Endodermal cell (in vitro differentiated cells): ENCODE measurements at regions not wholly inside any gene's neighbourhood (a gene's known extent, or its start where the extent isn't known, plus 50 kb on each side); places are given as distances from the start of the nearest gene placed in this dataset.

Source experiments
- DNase-seq: peaks from one replicate; pipeline ENCODE4 v3.0.0-alpha.2; 2017
- H3K27ac ChIP-seq: 2 replicates; pipeline ENCODE4 v1.5.1; 2013; ENCODE audit warnings: mild to moderate bottlenecking, low read depth, low read length, moderate library complexity
- H3K27me3 ChIP-seq: 2 replicates; pipeline ENCODE4 v1.6.1; 2013; ENCODE audit warnings: mild to moderate bottlenecking, low read length, moderate library complexity; ENCODE audit not compliant: insufficient read depth, control insufficient read depth, poor library complexity, severe bottlenecking
- H3K36me3 ChIP-seq: 2 replicates; pipeline ENCODE4 v1.7.0; 2013; ENCODE audit warnings: mild to moderate bottlenecking, low read length, moderate library complexity; ENCODE audit not compliant: control insufficient read depth, insufficient read depth
- H3K4me1 ChIP-seq: one replicate; pipeline ENCODE4 v1.7.0; 2013; ENCODE audit warnings: low read length; ENCODE audit not compliant: control insufficient read depth, insufficient read depth
- H3K4me3 ChIP-seq: 2 replicates; pipeline ENCODE4 v1.5.1; 2013; ENCODE audit warnings: mild to moderate bottlenecking, low read length, moderate library complexity
- H3K9ac ChIP-seq: 2 replicates; pipeline ENCODE4 v1.6.1; 2013; ENCODE audit warnings: mild to moderate bottlenecking, low read length, moderate library complexity; ENCODE audit not compliant: poor library complexity, severe bottlenecking; ENCODE audit errors: extremely low read depth
- H3K9me3 ChIP-seq: 2 replicates; pipeline ENCODE4 v1.6.1; 2013; ENCODE audit warnings: mild to moderate bottlenecking, low read length, moderate library complexity; ENCODE audit not compliant: control insufficient read depth
- H3K27ac Mint-ChIP-seq: 2 replicates; pipeline ENCODE4 v1.8.0; 2020; ENCODE audit warnings: mixed read lengths
- H3K27me3 Mint-ChIP-seq: 2 replicates; pipeline ENCODE4 v1.8.0; 2021; ENCODE audit warnings: mild to moderate bottlenecking, mixed read lengths; ENCODE audit not compliant: insufficient read depth
- H3K36me3 Mint-ChIP-seq: 2 replicates; pipeline ENCODE4 v1.8.0; 2020; ENCODE audit warnings: low read depth, mixed read lengths
- H3K4me1 Mint-ChIP-seq: 2 replicates; pipeline ENCODE4 v1.8.0; 2020; ENCODE audit warnings: mixed read lengths
- H3K4me3 Mint-ChIP-seq: 2 replicates; pipeline ENCODE4 v1.8.0; 2020; ENCODE audit warnings: mild to moderate bottlenecking, moderate library complexity, mixed read lengths
- H3K9me3 Mint-ChIP-seq: 2 replicates; pipeline ENCODE4 v1.8.0; 2020; ENCODE audit warnings: mild to moderate bottlenecking, mixed read lengths
- CTCF ChIP-seq: fragments of 200-600 bp; sonication (generic); conservative IDR thresholded peaks from 2 replicates; pipeline ENCODE4 v1.5.0; 2021; ENCODE audit warnings: antibody characterized with exemption, mild to moderate bottlenecking
- WGBS, 2 experiments: methylation state at CpG; one replicate each; pipeline versions ENCODE4 v1.1.5 to v1.1.7; 2013; ENCODE audit warnings: missing lambda C conversion rate in 2 of 2, mixed read lengths in 1 of 2; ENCODE audit not compliant: insufficient coverage in 1 of 2, insufficient read length in 1 of 2; 5-methylcytosine and 5-hydroxymethylcytosine counted together

- Histone ChIP-seq H3K4me1 (no peaks in the 10 kb centered on the region), H3K9me3 (no peaks in the 10 kb centered on the region), H3K27ac (no peak overlapping the region), H3K36me3 (no peaks in the 10 kb centered on the region), H3K9ac (no peak overlapping the region), H3K27me3 (peaks cover 97% of the 10 kb centered on the region), H3K4me3 (no peak overlapping the region)
- no peaks in the 10 kb centered on the region for H3K4me1 Mint-ChIP-seq
- peaks cover 100% of the 10 kb centered on the region for H3K27me3 Mint-ChIP-seq
- no peaks in the 10 kb centered on the region for H3K9me3 Mint-ChIP-seq
- DNase-seq: no peak
- no peak overlapping the region for H3K4me3 Mint-ChIP-seq
- H3K27ac Mint-ChIP-seq: no peak overlapping the region
- no peaks in the 10 kb centered on the region for H3K36me3 Mint-ChIP-seq
- TF ChIP-seq CTCF: no peak
- 46% methylated on average over 4 of the region's 4 CpGs; no CpG with 5 or more reads in 1 of the 2 experiments for WGBS, 2 experiments
Measured at GRCh38 chr22:22084089-22084711, 101.6 kb upstream of the TOP3B start.

DNA sequence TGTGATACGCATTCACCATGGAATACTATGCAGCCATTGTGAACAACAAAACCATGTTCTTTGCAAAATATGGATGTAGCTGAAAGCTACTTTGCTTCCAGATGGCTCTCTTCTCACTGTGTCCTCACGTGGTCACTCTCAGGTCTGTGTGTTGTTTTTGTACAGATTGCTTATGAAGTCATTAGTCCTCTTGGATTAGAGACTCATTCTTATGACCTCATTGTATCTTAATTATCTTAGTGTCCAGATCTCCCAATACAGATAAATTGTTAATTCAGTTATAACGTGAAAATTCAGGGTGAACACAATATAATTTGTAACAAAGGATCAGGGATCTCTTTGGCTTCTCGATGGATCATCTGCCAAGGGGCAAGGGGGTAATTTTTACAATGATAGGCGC lies 100.4 kb upstream of the TOP3B start:
- 74 to 79% methylated on average over 5 of the region's 5 CpGs for WGBS, 2 experiments
- Mint-ChIP-seq H3K4me3 (no peak overlapping the region), H3K27me3 (peaks cover 99% of the 10 kb centered on the region), H3K36me3 (no peaks in the 10 kb centered on the region), H3K27ac (no peak overlapping the region), H3K9me3 (no peaks in the 10 kb centered on the region), H3K4me1 (no peaks in the 10 kb centered on the region)
- TF ChIP-seq CTCF: no peak
- no peak for DNase-seq
- Histone ChIP-seq H3K9ac (no peak overlapping the region), H3K36me3 (no peaks in the 10 kb centered on the region), H3K9me3 (no peaks in the 10 kb centered on the region), H3K27me3 (peaks cover 89% of the 10 kb centered on the region), H3K4me3 (no peak overlapping the region), H3K4me1 (no peaks in the 10 kb centered on the region), H3K27ac (no peak overlapping the region)

DNA sequence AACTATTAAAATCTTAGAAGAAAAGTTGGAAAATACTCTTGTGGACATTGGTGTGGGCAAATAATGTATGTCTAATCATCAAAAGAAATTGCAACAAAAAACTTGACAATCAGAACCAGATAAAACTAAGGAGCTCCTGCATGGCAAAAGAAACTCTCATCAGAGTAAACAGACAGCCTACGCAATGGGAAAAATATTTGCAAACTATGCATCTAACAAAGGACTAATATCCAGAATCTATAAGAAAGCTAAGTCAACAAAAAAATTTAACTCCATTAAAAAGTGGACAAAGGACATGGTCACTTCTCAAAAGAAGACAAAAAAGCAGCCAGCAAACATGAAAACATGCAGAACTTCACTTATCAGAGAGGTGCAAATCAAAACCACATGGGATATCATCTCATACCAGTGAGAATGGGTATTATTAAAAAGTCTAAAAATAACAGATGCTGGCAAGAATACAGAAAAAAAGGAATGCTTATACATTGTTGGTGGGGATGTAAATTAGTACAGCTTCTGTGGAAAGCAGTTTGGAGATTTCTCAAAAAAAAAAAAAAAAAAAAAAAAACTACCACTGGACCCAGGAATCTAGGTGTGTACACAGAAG lies 99.7 kb upstream of the TOP3B start:
- H3K27me3 ChIP-seq: peaks cover 90% of the 10 kb centered on the region
- H3K4me1 ChIP-seq: no peaks in the 10 kb centered on the region
- DNase-seq: no peak
- H3K27ac ChIP-seq: no peak overlapping the region
- no peaks in the 10 kb centered on the region for H3K36me3 Mint-ChIP-seq
- H3K36me3 ChIP-seq: no peaks in the 10 kb centered on the region
- H3K27me3 Mint-ChIP-seq: peaks cover 99% of the 10 kb centered on the region
- H3K4me3 Mint-ChIP-seq: no peak overlapping the region
- no peak overlapping the region for H3K27ac Mint-ChIP-seq
- H3K4me3 ChIP-seq: no peak overlapping the region
- WGBS, 2 experiments: 89% methylated on average over 1 of the region's 1 CpG; no CpG with 5 or more reads in 1 of the 2 experiments
- H3K4me1 Mint-ChIP-seq: no peaks in the 10 kb centered on the region
- no peak for TF ChIP-seq CTCF
- H3K9me3 Mint-ChIP-seq: no peaks in the 10 kb centered on the region
- H3K9me3 ChIP-seq: no peaks in the 10 kb centered on the region
- no peak overlapping the region for H3K9ac ChIP-seq
